HK-2 (cell line): ENCODE measurements at regions not wholly inside any gene's neighbourhood (a gene's known extent, or its start where the extent isn't known, plus 50 kb on each side); places are given as distances from the start of the nearest gene placed in this dataset.

Experiments used
- DNase-seq: peaks from one replicate; pipeline ENCODE4 v3.0.0-alpha.2; 2018; ENCODE audit not compliant: unreplicated experiment

- DNase-seq = no peak
These were observed 274.5 kb downstream of the PRR16 start for GRCh38 chr5:120738568-120738967.

DNA sequence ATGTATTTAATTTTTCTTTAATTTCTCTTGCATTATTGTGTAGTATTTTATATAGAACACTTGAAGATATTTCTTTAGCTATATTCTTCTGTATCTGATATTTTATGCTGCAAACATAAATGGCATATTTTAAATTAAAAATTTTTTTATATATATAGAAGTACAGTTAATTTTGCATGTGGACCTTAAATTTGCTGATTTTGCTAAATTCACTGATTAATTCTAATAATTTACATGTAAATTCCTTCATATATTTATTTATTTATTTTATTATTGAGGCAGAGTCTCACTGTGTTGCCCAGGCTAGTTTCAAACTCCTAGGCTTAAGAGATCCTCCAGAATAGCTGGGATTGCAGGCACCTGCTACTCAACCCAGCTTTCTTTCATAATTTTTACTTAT is 276.9 kb downstream of the PRR16 start:
- DNase-seq = no peak

DNA sequence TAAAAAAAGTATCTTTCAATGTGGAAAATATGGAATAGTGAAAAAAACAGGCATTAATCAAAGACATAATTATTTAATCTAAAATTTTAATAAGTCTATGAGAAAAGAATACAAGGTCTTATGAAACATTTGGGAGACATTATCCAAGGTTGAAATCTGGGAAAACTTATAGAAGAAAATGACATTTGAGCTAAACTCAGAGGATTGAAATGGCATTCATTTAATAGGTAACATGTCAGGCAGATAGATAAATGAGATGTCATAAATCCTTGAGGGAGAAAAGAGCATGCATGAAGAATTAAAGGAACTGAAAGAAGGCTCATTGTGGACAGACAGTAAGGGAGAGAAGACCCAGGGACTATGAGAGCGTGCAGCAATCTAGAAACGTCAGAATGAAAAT is 284.4 kb downstream of the PRR16 start:
- DNase-seq = no peak

GRCh38 chr5:120749737-120750136 is 285.6 kb downstream of the PRR16 start:
- DNase-seq = no peak

DNA sequence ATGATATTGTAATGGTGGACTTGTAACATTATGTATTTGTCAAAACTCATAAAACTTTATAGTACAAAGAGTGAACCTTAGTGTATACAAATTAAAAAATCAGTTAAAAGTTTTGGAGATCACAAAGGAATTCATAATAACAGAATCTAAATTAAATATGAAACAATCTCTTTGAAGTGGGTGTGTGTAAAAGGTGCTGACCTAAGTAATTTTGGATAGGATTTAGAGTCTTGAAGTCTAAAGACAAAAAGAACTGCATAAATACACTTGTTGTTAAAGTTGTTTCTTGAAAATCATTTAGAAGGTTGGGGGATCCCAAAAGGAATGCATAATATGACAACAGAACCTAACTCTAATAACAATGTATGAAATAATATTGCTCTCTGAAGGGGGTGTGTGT is 295.5 kb downstream of the PRR16 start:
- DNase-seq = no peak

DNA sequence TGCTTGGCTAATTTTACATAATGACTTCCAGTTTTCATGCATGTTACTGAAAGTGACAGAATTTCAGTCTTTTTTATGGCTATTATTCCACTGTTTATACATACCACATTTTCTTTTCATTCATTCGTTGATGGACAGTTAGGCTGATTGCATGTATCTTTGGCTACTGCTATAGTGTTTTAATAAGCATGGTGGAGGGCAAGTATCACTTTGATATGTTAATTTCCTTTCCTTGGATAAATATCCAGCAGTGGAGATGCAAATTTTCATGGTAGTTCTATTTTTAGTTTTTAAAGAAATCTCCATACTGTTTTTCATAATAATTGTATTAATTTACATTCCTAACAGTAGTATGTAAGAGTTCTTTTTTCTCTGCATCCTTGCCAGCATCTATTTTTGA is 297.9 kb downstream of the PRR16 start:
- no peak for DNase-seq

DNA sequence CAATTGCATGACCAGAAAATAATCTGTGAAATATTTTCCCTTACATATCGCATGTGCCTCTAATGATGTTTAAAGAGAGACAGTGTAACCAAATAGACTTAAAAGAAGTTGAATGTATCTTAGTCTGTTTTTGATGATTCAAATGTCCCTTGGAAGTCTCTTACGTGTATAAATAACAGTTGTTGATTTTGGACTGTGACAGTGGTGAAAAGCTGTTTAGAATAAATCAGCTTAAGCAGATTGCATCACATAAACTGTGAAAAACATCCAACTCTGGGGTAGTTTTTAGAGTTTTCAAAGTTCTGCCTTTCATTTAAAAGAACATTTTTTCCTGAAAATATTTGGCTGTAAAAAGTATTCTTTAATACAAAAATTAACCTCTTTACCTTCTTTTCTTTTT is 301.1 kb downstream of the PRR16 start:
- no peak for DNase-seq

GRCh38 chr5:120767178-120767820 is 303.2 kb downstream of the PRR16 start:
- no peak for DNase-seq

DNA sequence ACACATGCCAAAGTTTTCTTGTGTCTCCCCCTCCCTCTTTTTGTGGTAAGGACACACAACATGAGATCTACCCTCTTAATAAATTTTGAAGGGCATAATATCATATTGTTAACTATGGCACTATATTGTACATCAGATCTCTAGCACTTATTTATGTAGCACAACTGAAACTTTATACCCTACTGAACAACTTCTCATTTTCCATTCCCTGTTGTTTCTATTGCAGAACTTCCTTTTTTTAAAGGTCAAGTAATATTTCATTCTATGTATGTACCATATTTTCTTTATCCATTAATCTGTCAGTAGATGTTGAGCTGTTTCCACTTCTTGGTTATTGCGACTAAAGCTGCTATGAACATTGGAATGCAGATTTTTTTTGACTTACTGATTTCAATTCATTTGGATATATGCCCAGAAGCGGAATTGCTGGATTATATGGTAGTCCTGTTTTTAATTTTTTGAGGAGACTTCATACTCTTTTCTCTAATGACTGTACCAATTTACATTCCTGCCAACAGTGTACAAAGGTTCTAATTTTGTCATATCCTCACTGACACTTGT is 305.3 kb downstream of the PRR16 start:
- no peak for DNase-seq

- no peak for DNase-seq
These were observed 307.1 kb downstream of the PRR16 start for GRCh38 chr5:120771202-120771601.

DNA sequence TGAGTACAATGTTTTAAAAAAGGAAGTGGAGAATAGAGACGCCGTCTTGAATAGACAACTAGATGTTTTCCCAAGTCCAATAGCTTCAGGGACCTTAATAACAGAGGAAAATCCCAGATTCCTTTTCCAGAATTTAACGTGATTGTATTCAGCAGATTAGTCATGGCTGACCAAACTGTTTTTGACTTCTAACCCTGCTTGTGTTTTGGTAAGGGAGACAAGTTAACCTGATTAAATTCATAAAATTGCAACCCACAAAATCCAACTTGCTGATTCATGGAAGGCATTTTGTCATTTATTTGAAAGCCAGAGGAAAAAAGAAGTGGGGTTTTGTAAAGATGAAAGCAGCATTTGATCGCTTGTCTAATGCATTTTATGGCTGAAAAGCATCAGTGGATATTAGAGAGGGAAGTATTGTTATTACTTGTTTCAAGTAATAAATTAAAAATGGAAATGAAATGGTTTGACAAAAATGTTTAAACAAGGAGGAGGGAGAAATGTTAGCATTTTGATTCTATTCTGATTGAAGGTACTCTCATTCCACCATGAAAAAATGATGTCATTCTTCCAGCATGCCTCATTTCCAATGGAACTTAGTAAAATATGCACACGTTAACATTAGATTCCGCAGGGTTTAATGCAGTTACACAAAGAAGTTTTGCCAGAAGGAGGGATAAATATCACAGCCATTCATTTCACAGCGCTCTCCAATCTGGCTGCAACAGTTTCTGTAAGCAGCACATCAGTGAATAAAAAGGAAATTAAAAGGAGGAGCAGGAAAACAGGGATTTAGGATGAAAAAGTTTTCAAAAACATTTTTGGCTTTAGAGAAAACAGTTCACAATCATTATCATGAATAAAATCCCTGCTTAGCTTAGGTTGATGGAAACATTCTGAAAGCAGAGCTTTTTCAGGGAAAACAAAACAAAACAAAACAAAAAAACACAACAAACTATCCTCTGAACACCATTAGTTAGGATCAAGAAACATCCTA is 314.7 kb downstream of the PRR16 start:
- no peak for DNase-seq

- DNase-seq = no peak
These were observed 315.6 kb downstream of the PRR16 start for GRCh38 chr5:120779674-120780073.

DNA sequence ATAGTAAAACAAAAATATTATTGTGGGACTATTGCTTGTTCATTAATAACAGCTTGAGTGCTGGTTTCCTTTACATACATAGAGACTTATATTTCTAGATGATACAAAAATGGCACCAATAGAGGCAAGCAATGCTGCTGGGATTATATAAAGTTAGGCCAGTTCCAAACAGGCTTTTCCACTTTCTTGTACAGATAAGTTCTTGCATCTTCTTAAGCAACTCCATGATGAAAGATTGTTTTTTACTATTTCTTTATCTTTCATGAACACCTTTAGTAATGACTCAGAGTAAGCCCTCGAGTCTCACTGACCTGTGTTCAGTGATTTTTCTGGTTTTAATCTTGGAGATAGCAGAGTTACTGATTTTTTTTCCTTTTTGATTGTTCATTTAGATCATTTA is 324.4 kb downstream of the PRR16 start:
- DNase-seq = no peak

- no peak for DNase-seq
These were observed 325.8 kb downstream of the PRR16 start for GRCh38 chr5:120789918-120790317.

GRCh38 chr5:120790339-120790738 is 326.2 kb downstream of the PRR16 start:
- DNase-seq = no peak

- no peak for DNase-seq
These were observed 328.4 kb downstream of the PRR16 start for GRCh38 chr5:120792477-120792876.

GRCh38 chr5:120794121-120794520 is 330.0 kb downstream of the PRR16 start:
- DNase-seq = no peak

- DNase-seq = no peak
These were observed 339.2 kb downstream of the PRR16 start for GRCh38 chr5:120803282-120803681.

DNA sequence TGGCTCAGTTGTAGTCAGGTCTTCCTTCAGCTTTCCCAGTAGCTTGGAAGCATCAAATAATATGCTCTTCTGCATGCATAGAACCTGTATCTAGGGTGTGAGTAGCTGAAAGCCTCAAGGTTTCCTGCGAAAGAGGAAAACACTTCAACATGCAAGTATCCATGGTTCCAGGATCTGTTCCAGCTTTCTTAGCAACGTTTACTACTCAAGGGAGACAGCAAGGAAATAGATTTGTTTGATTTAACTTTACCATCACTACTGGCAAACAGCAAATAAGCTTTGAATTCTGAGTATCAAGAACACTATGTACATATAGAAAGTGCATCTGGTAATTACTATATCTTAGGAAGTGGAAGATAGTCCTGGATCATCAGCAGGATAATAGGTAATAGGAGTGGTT is 341.0 kb downstream of the PRR16 start:
- no peak for DNase-seq

DNA sequence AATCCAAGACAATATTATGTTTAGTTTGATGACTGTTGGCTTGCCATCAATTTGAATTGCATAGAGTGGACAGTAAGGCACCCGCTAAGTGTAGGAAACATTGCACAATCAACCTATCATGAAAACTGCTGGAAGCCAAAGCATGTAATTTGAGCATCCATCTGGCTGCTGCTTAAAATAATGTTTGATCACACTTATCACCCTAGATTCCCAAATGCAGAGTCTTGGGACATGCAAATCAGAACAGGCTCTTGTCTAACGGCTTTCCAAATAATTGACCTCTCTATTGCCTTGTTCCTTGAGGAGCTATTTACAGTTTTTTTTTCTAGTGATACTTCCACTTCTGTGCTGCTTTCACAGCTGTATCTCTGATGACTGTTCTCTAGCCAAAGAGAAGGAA is 342.1 kb downstream of the PRR16 start:
- no peak for DNase-seq

GRCh38 chr5:120808135-120808534 is 344.0 kb downstream of the PRR16 start:
- no peak for DNase-seq

DNA sequence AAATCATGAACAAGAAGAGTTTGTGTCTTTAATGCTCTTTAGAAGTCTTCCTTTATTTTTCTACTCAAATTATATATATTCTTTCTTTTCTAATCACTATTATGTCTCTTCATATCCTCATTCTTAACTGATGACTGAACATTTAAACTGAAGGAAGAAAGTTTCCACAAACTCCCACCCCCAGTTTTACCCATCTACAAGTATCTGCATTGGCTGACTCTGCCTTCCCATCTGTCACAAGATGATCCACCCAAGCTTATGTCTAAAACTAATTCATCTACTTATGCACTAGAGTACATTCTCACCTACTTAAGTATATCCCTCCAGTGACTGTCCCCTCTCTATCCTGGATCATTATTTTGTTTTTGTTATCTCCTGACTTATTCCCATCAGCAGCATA is 344.5 kb downstream of the PRR16 start:
- DNase-seq = no peak

GRCh38 chr5:120813551-120813950 is 349.5 kb downstream of the PRR16 start:
- no peak for DNase-seq
